ENCODE measurements at regions not wholly inside any gene's neighbourhood (a gene's known extent, or its start where the extent isn't known, plus 50 kb on each side); places are given as distances from the start of the nearest gene placed in this dataset.

DNA sequence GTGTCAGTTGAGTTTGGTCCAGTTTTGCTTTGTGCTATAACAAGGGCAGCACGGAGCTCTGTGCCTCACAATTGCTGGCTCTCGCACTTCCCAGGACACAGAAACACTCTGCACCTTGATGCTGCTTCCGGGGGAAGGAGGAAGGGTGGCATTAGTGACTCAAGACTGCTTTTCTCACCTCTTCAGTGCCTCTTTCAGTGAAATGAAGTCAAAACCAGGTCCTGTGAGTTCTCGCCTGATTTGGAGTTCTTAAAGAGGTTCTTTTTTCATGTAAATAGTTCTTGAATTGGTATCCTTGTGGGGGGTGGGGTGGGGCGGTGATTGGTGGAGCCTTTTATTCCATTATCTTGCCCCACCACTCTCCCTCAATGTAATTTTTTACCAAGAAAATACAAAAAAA lies 91.5 kb upstream of the MYT1L start:
- TF ChIP-seq, protein P1, sequence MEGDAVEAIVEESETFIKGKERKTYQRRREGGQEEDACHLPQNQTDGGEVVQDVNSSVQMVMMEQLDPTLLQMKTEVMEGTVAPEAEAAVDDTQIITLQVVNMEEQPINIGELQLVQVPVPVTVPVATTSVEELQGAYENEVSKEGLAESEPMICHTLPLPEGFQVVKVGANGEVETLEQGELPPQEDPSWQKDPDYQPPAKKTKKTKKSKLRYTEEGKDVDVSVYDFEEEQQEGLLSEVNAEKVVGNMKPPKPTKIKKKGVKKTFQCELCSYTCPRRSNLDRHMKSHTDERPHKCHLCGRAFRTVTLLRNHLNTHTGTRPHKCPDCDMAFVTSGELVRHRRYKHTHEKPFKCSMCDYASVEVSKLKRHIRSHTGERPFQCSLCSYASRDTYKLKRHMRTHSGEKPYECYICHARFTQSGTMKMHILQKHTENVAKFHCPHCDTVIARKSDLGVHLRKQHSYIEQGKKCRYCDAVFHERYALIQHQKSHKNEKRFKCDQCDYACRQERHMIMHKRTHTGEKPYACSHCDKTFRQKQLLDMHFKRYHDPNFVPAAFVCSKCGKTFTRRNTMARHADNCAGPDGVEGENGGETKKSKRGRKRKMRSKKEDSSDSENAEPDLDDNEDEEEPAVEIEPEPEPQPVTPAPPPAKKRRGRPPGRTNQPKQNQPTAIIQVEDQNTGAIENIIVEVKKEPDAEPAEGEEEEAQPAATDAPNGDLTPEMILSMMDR (IDR thresholded peaks at IDR 0.05) = no peak
- TF ChIP-seq EP300 (IDR thresholded peaks at IDR 0.05; ENCODE audit: borderline replicate concordance in 1 of 2, low read depth in 1 of 2, low read length in 1 of 2) (no peak), ELF1 (IDR thresholded peaks at IDR 0.05) (no peak), POLR2AphosphoS5 (IDR thresholded peaks at IDR 0.05; ENCODE audit: low read depth, low read length) (no peak), ZBTB33 (IDR thresholded peaks at IDR 0.05; ENCODE audit: borderline replicate concordance, low read depth) (no peak), EZH2phosphoT487 (IDR thresholded peaks at IDR 0.05; ENCODE audit: borderline replicate concordance, low read depth) (no peak)
